NCI-H2081 (cell line): ENCODE measurements at regions not wholly inside any gene's neighbourhood (a gene's known extent, or its start where the extent isn't known, plus 50 kb on each side); places are given as distances from the start of the nearest gene placed in this dataset.
"Not testable (repeated sequence)": the region's sequence is repeated elsewhere in the genome, so short reads cannot be mapped to it uniquely, and the experiment has no call there.

ENCODE experiments used
- DNase-seq, 2 experiments: peaks; one replicate each; lab custom pipeline; 2025; lab: John Stamatoyannopoulos, UW

DNA sequence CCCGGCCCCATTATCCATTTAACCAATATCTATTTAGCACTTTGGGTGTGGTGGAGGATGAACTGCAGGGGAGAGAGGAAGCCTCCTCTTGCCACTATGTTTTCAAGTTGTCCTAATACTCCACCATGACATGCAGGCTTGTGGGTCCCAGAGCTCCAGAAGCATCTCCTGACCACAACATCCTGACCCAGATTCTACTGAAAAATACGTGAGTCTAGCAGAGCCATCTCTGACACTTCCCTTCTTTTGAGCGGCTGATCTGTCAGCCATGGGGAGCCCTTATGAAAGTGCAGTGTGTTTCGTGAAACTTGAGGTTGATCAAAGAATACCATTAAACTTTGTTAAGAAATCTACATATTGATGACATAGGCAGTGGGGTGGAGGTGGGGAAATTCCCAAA lies 126.6 kb downstream of the UNC93B1 start:
- DNase-seq = not testable (repeated sequence)

DNA sequence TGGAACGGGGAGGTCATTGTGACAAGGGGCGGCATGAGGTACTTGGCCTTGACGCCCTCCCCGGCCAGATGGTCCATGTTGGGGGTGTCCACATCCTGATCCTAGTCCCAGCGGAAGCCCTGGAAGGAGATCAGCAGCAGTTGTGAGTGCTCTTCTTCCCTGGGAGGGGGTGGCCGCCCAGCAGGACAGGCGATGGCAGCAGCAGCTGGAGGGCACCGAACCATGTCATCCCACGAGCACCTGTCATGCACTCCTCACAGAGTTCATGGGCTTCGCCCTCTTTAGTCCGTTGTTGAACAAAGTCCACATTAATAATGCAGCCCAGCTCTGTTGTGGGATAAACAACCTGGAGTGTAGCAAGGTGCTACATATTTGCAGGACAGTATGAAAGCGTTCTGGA lies 130.7 kb downstream of the UNC93B1 start:
- DNase-seq = not testable (repeated sequence)

DNA sequence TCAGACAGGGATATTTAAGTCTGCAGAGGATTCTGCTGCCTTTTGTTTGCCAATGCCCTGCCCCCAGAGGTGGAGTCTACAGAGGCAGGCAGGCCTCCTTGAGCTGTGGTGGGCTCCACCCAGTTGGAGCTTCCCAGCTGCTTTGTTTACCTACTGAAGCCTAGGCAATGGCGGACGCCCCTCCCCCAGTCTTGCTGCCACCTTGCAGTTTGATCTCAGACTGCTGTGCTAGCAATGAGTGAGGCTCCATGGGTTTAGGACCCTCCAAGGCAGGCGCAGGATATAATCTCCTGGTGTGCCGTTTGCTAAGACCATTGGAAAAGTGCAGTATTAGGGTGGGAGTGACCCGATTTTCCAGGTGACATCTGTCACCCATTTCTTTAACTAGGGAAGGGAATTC lies 132.7 kb downstream of the UNC93B1 start:
- not testable (repeated sequence) for DNase-seq

DNA sequence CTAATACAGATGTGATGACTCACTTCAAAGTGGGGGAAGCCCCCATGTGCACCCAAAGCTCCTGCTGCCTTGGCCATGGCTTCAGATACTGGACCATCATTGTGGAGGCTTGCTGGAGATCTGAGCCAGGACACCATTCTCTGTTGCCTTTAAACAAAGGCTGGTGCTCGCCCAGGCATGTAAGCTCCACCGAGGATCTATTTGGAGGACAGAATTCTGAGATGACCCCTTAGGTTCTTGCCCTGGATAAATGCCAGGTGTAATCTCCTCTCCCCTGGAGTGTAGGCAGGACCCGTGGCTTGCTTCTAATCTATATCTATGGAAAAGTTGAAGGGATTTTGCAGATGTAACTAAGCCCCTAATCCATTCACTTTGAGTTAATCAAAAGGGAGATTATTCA lies 141.0 kb downstream of the UNC93B1 start:
- not testable (repeated sequence) for DNase-seq

DNA sequence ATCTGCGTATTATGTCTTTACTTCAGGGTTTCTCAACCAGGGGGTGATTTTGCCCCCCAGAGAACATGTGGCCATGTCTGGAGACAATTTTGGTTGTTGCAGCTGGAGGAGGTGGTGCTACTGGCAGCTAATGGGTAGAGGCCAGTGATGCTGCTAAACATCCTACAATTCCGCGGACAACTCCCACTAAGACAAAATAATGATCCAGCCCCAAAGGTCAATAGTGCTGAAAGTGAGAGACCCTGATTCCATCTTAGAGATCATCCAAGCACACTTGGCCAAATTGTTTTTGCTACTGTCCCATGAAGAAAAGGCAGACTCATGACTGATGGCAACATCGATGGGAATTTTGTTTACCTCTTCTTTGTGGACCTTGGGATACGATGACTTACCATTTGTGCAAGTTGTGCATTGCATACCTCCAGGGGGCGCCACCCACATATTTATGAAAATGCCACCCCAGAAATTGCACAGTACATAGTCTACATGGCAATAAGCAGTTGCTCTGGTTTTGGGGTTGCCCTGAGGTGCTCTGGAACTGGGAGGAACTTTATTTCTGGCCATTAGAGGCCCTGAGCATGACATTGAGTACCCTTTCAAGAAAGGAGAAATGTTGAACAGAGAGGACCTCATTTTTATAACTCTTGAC lies 144.3 kb downstream of the UNC93B1 start:
- not testable (repeated sequence) for DNase-seq

DNA sequence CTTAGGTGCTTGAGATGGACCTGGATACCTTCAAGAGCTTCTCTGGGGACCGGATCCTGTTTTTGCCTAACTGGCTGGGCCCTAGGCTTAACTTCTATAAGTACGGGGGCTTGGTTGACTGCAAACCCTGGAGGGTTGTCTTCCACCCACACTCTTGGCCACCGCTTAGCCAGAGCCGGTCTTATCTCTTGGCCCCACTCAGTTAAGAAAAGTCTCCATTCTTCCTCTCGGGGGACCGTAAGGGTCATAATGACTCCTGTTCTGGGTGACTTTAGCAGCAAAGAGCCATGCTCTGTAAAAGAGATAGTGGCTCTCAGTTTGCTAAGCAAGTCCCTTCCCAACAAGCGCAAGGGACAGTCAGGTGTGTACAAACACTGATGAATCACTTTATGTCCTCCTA lies 153.2 kb downstream of the UNC93B1 start:
- not testable (repeated sequence) for DNase-seq

DNA sequence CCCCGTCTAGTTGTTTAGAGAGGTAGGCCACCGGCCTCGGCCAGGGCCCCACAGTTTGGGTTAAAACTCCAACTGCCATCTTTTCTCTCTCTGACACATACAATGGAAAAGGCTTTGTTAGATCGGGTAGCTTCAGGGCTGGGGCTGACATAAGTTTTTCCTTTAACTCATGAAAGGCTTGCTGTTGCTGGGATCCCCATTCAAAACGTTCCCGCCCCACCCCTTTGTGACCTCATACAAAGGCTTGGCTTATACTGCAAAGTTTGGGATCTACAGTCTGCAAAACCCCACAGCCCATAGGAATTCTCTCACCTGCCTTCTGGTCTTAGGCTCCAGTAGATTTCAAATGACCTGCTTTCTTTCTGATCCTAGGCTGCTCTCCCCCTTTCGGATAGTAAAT lies 154.1 kb downstream of the UNC93B1 start:
- DNase-seq = not testable (repeated sequence)

DNA sequence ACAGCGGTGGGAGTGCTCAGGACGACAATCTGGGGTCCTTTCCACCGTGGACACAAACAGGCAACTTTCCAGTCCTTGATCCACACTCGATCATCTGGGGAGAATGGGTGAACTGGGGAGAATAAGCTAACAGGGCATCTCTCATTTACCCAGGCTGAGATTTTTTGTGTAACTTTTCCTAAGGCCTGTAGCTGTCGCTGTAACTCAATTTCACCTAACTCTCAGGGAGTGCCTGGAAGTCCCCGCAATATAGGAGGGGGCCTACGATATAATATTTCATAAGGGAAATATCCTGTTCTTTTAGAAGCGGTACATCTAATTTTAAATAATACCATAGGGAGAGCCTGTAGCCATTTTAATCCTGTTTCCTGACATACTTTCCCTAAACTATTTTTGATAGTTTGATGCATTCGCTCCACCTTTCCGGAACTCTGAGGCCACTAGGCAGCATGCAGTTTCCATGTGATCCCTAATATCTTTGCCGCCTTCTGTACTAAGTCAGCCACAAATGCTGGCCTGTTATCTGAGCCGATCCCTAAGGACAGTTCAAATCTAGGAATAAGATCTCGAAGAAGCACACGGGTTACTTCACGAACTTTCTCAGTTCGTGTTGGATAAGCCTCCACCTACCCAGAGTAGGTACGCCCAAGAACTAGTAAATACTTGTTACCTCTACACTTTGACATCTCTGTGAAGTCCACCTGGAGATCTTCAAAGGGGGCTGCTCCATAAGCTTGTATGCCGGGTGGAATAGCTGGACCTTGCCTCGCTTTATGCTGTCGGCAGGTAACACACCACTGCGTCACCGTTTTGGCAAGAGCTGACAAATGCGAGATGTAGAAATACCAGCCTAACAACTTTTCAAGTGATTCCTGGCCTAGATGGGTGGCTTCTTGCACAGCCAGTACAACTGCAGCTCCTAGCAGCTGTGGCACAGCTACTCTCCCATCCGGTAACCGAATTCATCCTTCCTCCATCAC lies 155.7 kb downstream of the UNC93B1 start:
- not testable (repeated sequence) for DNase-seq

DNA sequence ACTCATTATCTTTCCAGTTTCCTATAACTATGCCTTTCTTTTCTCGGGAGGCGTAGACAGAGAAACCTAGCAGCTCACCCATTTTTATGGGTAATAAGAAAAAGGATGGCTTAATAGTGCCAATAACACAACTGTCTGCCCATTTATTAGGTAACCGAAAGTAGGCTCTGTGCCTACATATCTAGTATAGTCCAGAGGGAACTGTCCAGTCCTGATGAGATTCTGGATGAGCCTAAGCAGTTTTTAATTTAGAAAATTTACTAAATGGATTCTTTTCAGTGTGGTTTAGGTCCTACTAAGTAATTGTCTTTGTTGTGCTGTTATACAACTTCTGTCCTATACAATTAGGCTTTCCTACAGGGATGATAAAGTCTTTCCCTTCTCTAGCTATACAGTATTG lies 157.6 kb downstream of the UNC93B1 start:
- not testable (repeated sequence) for DNase-seq

DNA sequence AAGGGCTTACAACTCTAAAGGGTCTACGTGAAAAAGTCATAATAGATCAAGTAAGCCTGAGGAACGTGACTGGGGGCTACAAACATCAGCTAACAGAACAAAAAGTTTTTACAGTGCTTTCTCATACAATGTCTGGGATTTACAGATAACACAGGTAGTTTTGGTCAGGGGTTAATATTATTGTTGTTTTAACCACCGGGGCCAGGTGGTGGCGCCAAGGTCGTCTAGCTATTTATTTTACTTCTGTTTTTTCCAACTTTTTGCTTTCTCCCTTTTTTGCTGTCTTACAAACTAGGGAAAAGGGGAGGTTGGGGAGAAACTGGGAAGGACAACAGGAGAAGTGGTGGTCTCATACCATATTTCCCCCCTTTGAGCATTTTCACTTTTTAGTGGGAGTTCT lies 158.6 kb downstream of the UNC93B1 start:
- DNase-seq = not testable (repeated sequence)

DNA sequence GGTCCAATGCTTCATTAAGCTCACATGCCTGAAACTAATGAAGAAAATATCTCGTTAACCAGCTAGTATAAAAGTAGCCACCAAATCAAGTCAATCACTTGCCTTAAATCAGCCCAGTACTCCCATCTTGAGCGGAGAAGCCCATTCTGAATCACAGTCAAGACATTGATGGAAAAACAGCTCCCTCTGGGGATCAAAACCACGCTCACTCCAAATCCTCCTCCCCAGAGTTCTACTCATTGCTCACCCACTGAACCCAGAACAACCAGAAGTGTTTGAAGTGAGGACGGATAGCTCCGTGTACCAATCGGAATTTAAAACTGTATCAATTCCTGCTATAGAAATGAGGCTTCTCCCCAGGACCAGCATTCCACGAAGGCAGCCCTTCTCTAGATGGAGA lies 163.3 kb downstream of the UNC93B1 start:
- DNase-seq = not testable (repeated sequence)

DNA sequence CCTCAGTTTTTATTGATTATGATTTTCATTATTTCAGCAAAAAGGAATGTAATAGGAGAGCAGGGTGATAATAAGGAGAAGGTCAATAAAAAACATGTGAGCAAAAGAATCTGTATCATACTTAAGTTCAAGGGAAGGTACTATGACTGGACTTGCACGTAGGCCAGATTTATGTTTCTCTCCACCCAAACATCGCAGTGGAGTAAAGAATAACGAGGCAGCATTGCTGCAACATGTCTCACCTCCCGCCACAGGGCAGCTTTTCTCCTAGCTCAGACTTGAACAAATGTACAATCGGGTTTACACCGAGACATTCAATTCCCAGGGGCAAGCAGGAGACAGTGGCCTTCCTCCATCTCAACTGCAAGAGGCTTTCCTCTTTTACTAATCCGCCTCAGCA lies 155.7 kb upstream of the ALDH3B2 start:
- DNase-seq = not testable (repeated sequence)

DNA sequence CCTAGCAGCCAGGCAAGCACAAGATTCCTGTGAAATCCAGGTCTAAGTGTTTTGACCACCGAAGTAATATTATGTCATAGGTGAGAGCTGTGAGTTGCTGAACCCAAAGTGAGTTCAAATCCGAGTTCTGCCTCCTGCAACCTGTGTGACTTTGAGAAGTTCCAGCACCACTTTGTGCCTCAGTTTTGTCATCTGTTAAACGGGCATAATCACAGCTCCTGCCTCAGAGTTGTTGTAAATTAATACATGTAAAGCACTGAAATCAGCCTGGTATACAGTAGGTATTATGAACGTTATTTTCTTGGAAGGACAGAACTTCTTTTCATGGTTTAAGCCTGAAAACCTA lies 152.5 kb upstream of the ALDH3B2 start:
- DNase-seq = not testable (repeated sequence)

DNA sequence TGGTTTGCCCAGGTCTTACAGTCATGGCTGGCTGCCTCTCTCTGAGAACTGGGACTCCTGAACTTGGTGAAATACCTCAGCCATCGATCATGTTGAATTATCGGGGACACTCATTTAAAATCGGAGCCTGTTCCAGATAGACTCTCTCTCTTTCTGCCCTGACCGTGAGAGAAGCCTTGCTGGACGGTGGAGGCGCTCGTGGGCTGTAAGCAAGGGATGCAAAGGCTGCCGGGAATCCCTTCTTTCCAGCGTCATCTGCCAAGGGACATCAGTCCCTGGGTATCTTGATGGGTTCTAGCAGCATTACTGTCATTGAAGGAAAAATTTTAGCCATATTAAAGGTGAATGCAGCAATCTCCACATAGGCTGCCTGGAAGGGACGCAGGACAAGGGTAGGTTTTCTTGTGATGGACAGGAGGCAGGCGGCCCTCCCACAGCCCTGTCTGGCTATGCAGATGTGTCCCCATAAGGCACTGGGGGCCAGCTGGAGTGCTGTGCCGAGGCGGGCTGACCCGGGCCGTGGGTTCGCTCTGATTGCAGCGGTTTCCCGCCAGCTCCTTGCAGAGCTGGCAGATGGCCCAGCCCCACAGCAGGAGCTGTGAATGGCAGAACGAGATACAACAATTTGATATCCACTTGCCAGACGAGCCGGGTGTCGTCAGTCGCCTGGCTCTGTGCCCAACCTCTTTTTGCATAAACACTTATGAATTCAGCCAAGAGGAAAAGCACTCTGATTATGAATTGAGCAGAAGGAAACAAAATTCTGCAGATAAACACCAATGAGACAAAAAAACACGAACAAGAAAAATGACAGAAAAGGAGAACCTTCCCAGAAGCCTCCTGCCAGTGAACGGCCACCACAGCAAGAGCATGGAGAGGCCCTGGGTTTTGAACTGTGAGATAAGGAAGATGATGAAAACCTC lies 151.9 kb upstream of the ALDH3B2 start:
- DNase-seq = peak; percentile 76 to 90

DNA sequence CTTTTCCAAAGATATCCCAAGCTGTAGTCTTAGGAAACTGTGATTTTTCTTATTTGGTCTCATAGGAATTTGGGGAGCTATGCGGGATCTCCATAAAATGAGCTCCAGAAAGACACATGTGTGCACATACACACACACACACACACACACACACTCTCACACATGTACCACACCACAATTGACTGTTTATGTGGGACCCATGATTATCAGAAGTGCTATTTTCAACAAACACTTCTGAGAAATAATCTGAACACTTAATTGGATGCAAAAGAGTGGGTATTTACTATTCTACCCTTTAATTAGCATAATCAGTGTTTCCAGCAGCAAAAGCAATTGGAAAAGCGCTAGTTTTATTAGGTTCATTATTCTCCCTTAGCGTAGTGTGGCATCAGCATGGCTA lies 150.4 kb upstream of the ALDH3B2 start:
- DNase-seq = not testable (repeated sequence)

DNA sequence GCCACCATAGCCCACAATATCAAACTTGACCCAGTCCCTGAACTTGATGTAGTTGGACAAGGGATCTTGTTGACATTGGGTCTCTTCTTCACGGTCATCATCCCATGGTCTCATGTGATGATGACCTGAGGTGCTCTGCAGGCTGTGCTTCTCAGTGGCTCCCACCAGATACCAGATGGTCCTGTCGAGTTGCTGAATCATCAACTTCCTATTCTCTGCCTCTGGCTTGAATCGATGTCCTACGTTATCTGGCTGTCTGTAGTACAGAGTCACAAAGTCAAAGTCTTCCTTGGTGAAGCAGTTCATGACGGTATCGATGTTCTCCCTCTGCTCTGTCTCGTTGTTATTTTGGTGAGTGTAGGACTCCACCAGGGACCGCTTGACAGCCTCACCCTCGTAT lies 145.7 kb upstream of the ALDH3B2 start:
- DNase-seq = no peak

DNA sequence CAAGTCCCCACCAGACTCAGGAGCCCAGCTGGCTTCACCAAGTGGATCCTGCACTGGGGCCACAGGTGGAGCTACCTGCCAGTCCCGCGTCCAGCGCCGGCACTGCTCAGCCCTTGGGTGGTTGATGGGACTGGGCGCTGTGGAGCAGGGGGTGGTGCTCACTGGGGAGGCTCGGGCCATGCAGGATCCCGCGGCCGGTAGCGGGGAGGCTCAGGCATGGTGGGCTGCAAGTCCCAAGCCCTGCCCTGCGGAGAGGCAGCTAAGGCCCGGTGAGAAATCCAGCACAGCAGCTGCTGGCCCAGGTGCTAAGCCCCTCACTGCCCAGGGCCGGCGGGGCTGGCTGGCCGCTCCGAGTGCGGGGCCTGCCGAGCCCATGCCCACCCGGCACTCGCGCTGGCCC lies 143.1 kb upstream of the ALDH3B2 start:
- DNase-seq = not testable (repeated sequence)

DNA sequence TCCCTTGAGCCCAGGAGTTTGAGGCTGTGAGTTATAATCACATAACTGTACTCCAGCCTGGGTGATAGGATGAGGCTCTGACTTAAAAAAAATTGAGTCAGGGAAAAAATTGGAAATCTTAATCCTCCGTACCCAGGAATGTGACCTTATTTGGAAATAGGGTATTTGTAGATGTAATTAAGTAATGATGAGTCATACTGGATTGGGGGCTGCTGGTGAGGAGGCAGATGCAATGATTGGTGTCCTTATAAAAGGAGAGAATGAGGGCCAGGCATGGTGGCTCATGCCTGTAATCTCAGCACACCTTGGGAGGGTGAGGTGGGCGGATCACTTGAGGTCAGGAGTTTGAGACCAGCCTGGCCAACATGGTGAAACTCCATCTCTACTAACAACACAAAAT lies 134.9 kb upstream of the ALDH3B2 start:
- DNase-seq = not testable (repeated sequence)

DNA sequence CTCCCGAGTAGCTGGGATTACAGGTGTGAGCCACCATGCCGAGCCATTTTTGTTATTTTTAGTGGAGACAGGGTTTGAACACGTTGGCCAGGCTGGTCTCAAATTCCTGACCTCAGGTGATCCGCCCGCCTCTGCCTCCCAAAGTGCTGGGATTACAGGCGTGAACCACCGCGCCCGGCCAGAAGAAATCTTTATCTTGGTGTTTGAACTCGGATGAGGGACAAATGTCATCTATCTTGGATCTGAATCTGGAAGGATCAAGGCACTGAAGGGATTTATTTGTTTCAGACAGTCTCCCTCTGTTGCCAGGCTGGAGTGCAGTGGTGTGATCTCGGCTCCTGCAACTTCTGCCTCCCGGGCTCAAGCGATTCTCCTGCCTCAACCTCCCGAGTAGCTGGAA lies 133.5 kb upstream of the ALDH3B2 start:
- DNase-seq = not testable (repeated sequence)

DNA sequence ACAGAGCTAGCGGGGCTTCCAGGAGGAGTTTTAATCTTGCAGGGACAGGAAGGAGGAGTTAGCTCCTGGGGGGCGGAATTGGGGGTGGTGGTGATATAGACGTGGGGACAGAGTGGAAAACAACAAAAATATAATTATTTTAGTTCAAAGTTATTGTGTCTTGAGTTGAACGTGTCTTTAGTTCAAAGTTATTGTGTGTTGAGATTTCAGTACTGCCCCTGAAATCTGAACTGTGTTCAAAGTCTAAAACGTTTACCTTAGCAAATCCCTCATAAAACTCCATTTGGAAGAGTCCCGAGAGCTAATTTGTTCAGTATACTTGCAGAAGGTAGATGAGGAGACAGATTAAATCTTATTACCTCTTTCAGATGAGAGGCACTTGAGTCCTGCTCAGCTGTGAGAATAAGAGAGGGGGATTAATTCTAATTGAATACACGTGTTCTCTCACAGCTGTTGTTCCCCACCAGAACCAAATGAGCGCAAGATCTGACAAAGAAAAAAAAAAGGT lies 132.4 kb upstream of the ALDH3B2 start:
- DNase-seq = not testable (repeated sequence)

DNA sequence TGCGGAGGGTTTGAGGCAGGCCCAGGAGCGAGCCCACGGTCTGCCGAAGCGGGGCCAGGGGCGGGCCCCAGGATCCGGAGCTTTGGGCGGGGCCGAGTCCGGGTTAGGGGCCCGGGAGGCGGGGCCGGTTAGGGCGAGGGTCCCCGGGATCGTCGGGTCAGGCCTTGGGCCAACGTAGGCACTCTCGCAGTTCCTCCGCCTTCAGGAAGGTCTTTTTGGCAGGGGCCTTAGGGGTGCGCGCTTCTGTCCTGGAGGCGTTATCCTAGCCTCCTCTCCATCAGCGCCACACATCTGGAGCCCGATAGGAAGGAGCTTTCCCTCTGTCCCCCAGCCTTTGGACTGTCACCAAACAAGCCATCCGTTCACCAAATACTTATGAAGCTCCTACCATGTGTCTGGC lies 131.8 kb upstream of the ALDH3B2 start:
- DNase-seq = not testable (repeated sequence)
